ENCODE measurements at regions not wholly inside any gene's neighbourhood (a gene's known extent, or its start where the extent isn't known, plus 50 kb on each side); places are given as distances from the start of the nearest gene placed in this dataset.

DNA sequence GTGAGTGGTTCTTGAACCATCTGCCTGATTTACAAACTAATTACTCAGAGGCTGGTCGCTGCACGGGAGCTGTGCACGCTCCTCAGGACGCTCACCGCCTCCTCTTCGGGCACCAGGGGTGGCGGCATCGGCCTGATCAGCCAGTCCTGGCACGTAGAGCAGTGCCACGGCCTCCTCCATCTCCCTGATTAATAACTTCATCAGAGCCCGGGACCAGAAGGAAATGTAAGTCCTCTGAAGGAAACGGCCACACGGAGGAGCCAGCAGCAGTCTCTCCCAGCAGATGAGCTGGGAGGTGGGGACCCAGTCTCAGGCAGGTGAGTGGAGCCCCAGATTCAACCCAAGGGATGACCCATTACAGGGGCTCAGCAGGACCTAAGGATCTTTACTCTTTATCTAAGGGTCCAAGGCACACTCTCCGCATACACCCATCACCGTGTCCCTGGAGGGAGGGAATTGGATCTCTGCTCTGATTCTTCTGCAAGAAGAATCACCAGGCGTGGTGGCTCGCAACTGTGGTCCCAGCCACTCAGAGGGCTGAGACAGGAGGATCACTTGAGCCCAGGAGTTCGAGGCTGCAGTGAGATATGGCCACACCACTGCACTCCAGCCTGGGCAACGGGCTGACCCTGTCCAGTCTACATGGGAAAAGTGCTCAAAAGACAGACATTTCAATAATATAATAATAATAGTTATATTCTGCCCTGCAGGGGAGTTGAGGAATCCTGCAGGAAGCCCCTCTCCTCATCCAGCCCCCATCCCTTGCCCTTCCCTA is 366.5 kb downstream of the SEC14L1 start:
- DNase-seq: no peak

DNA sequence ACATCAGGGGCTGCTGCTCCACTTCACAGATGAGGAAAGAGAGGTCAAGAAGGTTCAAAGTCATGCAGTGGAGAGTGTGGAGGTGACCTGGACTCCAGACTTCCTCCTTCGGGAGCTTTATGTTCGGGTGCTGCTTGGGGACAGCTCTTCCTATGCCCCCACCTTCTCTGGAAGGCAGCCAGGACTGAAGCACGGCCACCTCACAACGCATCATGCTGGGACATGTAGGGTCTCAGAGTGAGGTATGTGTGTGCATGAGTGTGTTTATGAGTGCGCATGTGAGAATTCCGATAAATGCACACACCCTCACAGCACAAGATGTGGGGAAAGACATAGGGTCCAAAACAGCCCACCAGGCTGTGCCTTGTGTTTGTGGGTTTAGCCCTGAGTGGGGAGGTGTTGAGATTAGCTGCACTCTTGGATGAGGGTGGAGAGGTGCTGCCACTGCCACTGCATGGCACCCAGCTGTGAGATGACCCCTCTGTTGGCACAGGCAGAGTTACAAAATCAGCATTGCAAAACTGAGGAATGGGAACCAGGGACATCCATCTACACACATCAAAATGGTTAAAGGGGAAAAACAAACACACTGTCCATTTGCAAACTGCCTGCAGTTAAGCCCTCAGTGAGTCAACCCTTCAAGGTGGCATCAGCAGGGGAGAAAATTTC is 367.4 kb downstream of the SEC14L1 start:
- DNase-seq: no peak

DNA sequence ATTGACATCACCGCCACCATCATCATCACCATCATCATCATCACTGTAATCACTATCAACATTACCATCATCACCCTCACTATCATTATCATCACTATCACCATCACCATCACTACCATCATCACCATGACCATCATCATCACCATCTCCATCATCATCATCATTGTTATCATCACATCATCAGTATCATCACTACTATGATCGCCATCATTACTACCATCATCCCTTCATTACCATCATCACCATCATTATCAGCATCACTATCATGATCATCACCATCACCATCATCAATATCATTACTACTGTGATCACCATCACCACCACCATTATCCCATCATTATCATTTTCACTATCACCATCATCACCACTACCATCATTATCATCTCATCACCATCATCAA is 368.3 kb downstream of the SEC14L1 start:
- no peak for DNase-seq

DNA sequence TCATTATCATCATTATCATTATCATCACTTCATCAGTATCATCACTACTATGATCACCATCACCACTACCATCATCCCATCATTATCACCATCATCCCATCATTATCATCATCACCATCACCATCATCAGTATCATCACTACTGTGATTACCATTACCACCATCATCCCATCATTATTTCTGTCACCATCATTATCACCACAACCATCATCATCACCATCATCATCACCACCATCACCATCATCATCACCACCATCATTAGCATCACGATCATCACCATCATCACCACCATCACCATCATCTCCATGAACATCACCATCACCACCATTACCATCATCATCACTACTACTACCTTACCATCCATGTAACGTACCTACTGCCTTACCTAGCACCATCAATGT is 368.8 kb downstream of the SEC14L1 start:
- no peak for DNase-seq

DNA sequence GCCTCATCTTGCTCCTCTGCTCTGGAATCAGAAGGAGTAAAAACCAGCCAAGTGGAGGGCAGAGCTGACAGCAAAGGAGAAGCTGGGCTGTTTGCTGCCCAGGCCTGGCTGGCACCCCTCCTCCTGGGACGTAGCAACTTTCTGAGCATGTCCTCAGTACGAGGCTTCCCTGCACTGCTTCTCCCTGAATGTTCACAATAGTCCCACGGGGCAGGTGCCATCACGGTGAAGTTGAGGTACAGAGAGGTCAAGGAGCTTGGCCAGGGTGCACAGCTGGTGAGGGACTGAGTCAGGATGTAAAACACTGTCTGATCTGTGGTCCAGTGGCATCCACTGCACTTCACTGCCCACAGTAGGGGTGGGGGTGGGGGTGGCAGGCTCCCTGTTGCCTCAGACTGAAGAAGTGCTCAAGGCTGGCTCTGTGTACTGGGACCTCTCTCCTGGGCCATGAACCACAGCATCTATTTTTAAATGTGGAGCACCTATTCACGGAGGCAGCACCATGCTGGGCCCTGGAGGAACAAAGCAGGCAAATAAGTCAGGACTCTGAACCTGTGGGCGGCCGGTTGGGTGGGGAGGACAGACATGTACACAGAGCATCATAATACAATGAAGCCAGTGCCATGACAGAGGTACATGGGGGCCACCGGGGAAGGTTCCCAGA is 369.5 kb downstream of the SEC14L1 start:
- DNase-seq: no peak

DNA sequence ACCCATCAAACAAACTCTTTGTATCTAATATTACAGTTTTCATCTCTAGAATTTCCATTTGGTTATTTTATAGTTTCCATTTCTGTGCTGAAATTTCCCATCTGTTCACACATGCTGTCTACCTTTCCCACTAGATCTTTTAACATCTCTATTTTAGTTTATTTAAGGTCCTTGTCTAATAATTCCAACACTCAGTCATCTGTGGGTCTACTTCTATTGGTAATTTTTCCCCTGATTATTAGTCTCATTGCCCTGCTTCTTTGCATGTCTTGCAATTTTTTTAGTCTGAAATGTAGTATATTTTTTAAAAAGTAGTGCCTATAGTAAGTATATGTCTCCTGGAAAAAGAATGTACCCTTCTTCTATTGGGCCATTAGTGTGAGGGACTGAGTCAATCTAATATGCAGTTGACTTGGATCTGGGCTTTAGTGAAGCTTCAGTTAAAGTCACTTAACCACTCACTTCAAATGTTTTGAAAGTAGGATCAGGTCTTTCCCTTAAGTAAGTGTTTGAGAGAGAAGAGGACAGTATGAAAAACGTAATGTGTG is 370.8 kb downstream of the SEC14L1 start:
- no peak for DNase-seq

DNA sequence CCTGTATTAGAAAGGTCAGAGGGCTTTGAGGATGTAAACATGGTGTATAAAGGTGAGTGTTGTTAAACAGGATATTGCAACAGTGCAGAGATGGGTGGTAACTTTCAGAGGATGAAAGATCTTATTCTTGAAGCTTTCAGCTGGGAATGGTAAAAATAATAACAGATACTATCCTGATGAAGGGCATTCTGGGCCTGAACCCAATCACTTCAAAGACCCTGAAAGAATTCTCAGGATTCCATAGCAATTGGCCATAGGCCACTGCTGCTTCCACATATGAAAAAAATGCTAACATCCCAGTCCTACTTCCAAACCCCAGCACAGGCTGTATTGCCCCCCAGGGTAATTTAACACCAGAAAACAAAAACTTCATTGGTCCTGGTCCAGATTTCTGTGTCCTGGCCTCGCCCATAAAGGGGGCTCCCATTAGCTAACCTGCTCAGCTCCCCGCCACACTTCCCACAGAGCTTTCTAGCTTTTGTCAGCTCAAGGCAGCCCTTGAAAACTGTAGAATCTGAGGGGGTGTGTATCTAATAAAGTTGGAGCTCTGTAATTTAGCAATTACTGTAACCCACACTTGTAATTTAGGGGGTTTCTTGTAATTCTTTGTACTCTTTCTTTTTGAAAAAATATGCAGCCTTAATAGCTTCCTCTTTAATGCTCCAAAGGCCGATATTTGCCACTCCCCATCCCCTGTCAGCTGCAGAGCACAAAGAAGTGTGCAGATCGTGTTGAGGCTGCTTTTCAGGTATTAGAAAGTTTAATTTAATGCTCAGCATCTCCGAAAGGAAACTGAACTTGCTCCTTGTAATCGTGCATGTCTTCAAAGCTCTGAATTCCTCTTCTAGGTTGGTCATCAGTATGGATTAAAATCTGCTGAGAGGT is 371.5 kb downstream of the SEC14L1 start:
- DNase-seq: no peak

DNA sequence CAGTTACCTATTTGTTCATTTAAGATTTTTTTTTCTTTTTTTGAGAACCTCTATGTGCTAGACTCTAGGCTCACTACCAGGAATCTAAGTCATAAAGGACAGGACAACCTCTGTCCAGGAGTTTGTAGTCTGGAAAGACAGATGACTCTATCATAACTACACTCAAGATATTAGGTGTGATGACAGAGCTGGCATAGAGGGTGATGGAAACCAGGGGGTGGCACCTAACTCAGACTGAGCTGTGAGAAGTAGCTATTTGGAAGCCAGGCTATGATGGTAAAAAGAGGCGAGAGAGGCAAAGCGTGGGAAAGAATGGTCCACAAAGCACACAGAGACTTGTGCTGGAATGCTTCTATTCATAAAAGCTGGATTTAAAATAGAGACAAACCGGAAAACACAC is 372.3 kb downstream of the SEC14L1 start:
- no peak for DNase-seq

DNA sequence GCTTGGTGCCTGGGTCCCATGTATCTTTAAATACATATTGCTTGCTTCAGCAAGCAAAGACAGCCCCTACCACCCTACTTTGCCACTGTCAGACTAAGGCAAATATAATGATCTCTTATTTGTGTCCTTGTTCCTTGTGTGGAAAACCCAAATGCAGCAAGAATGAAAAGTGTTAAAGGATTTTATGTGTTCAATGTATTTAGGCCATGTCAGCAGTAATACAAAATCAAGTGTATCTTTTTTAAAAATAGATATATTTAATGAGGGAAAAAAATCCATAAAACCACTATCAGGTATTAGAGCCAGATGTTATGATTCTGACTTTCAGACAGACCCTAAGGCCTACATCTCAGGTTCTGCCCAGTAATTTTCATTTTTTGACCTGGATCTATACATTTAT is 374.5 kb downstream of the SEC14L1 start:
- DNase-seq: no peak

DNA sequence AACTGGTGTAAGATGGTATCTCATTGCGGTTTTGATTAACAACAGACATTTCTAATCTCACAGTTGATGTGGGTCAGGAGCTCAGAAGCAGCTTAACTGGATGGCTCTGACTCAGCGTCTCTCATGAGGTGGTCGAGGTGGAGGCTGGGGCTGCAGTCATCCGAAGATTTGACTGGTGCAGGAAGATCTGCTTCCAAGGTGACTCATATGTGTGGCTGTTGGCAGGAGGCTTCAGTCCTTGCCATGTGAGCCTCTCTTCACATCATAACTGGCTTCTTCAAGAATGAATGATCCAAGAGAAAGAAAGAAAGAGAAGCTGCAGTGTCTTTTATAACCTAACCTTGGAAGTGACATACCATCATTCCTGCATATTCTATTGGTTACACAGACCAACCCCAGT is 376.1 kb downstream of the SEC14L1 start:
- peak; percentile 28 for DNase-seq

DNA sequence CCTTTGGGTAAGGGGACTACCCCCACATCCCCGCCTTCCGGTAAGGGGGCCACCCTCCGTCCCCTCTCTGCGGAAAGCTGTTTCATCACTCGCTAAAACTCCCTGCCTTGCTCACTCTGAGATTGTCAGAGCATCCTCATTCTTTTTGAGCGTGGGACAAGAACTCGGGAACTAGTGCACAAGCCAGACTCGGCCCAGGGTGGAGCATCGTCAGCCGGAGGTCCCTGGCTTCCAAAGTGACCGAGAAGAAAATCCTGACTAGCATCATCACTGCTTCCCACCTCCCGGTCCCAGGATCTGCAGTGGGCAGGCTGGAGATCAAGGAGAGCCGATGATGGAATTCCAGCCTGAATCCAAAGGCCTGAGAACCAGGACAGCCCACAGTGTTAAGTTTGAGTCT is 380.3 kb downstream of the SEC14L1 start:
- DNase-seq: no peak

DNA sequence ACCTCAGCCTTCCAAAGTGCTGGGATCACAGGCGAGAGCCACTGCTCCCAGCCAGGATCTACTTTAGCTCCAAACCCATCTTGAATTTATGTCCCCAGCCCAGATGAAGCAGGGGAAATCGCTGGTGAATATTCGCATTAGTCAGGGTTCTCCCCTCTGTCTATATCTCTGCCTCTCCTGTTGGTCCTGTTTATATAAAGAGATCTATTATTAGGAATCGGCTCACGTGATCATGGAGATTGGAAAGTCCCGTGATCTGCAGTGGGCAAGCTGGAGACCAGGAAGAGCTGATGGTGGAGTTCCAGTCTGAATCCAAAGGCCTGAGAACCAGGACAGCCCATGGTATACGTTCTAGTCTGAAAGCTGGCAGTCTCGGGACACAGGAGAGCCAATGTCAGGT is 382.8 kb downstream of the SEC14L1 start:
- DNase-seq: no peak

DNA sequence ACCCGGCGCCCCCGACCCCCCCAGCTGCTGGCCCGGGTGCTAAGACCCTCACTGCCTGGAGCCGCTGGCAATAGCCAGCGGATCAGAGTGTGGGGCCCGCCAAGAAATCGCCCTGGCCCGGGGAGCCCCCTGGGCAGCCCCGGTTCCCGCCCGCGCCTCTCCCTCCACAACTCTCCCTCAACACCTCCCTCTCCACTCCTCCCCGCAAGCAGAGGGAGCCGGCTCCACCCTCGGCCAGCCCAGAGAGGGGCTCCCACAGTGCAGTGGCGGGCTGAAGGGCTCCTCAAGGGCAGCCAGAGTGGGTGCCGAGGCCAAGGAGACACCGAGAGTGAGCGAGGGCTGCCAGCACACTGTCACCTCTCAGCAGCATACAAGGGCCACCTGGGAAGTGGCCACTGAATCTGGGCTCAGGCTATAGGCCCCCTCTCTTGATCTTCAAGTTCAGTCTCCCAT is 385.5 kb downstream of the SEC14L1 start:
- no peak for DNase-seq

DNA sequence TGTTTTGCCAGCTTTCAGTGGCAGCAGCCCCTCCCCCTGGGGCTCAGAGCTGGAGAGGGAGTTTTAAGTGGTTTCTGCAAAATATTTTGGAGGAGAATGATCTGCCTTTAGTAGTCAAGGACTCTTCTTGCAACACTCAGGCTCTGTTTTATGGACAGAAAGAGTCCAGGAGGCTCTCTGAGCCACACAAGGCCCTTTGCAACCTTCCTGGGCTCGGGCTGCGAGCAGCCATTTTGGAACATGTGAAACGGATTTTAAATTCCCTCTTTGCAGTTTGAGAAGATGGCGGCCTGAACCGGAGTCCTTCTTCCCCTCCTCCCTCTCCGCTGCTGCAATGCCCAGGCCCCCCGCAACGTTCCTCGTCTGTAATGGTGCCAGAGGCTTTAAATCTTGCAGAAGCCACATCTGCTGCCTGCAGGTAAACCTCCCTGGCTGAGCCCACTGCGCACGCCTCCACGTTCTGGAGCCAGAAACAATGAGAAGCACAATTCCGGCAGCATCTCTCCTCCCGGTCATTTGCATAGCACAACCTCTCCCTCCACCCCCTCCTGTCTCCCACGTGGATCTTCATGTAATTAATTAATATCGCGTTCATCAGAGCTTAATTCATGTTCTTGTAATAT is 386.1 kb downstream of the SEC14L1 start:
- no peak for DNase-seq

DNA sequence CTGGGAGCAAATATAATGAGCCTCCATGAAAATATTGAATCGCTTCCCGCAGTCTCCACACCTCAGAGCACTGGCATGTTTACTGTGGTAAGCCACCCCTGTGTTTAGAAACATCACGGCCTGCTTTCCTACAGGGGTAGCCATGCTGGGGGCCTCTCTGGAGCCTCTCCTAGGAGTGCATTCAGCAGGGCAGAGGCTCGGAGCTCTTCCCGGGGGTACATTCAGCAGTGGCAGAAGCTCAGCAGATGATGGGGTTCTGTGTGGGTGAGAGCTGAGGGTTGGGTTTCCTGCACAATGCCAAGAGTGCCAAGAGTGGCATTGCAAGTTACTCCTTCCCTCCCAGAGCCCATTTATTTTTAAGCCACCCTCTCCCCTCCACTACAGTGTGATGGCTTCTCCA is 386.6 kb downstream of the SEC14L1 start:
- DNase-seq: no peak

DNA sequence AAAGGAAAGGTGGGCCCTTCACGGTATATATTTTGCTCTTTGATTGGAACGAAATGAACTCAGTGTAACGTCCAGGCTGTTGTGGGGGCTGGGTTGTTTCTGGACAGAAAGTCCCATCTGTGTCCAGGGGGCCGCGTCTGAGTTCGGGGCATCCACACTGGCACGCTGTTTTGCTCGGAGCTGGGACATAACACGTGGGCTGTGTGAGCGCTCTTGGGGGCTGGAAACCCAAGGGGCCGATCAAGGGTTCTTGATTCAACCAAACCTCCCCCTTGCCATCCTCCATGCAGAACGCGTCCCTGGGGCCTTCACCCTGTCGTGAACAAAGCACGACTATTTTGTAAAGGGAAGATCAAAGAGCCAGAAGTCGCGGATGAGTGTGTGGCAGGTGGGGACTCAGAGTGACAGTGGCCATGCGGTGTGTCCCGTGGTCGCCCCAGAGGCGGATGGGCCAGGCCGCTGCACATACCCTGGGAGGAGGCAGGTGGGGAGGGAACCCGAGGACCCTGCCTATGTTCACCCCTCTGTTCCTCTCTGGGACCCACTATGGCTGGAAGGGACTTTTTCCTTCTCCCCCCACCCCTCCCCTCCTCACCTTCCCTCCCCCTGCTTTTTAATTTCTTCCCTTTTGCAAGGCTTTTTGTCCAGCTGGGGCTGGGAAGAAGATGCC is 387.2 kb downstream of the SEC14L1 start:
- no peak for DNase-seq

DNA sequence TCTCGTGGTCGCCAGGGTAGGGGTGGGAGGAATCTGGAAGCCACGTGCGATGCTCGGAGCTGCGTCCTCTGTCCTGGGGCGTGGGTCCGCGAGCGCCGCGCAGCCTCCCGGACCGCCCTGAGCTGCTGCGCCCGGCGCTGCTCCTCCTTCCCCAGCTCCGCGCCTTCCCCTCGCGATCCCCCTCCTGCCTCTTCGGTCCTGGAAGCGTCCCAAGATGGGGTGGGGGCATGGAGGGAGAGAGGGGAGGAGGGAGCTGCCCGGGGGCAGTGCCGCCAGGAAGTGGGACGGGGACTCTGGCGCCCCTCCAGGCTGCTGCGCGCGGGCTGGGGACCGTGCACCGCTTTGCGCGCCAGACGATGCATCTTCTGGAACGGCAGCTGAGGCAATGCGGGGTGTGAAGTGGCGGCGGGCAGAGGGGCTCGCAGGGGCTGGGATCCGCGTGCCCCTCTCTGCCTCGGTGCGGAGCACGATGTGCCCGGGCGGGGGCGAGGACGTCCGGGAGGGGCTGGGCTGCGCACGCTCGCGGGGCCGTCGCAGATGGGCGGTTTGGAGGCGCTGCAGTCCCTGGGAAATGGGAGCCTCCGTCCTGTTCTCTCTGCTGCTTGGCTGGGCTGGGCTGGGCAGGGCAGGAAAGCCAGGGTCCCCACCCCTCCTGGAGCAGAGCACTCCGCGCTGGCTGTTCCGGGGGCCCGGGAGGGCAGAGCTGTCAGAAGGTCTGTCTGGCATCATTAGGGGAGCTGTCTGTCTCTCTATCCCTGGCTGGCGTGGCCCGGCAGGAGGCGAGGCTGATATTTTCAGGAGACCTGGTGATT is 388.0 kb downstream of the SEC14L1 start:
- peak; percentile 33 for DNase-seq

DNA sequence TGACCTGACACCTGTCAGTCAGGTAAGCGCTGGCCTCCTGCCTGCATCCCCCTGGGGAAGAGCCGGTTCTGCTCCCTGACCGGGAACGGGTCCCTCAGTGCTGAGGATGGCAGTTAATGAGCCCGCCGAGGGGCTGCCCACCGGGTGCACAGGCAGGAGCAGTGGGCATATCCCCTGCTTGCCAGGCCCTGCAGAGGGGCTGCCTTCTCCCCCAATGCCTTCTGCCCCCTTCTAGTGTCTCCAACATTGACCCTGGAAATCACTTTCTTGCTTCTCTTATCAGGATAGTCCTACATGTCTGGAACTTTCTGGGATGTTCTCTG is 388.5 kb downstream of the SEC14L1 start:
- no peak for DNase-seq

DNA sequence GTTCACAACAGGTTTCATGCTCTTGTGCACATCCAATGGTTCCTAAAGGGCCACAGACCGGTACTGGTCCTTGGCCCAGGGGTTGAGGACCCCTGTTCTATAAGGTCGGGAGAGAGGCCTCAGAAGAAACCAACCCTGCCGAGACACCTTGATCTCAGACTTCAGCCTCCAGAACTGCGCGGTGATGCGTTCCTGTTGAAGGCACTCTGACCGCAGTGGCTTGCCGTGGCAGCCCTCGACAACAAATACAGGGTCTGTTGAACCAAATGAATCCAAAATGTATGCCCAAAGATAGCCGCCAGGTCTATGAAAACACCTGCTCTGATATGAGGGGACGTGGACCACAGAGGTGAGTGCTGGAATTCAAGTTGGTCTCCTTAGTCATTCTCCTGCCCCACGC is 389.8 kb downstream of the SEC14L1 start:
- DNase-seq: no peak

DNA sequence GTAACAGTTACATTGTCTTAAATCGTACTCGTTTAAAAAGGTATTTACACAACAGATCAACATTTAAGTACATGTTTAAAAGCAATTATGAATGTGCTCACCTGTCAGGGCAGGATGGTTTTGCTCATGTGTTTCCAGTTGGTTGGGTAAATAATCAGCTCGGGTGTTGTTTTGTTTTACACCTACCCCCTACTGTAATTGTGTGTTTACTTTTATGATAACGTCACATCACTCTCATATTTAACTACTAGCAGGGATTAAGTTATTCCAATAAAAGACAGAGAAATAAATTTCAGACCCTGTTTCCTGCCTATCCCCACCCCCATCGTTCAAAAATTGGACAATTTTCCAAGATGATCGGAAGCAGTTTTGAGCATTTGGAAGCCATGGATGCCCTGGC is 390.2 kb downstream of the SEC14L1 start:
- no peak for DNase-seq

DNA sequence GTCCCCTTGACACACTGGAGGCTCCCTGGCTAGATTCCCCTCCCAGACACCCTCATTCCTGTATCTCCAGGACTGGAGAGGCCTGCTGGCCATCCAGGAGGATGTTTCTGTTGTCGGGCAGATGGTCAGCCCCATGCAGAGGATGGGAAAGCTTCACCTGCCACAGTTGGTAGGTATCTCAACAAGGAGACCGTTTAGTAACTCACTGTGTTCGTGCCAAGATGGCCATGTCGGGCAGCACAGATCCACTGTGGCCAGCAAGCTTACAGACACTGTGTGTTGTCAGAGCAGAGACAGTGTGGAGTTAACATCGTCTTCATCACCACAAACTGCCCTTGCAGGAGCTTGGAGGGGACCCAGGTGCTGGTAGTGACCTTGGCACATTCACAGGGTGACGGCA is 390.9 kb downstream of the SEC14L1 start:
- DNase-seq: no peak

Measured in CD4-positive, alpha-beta T cell treated with Interleukin-6 for 4 hours (primary cell).